Loucy (cell line): ENCODE measurements at regions not wholly inside any gene's neighbourhood (a gene's known extent, or its start where the extent isn't known, plus 50 kb on each side); places are given as distances from the start of the nearest gene placed in this dataset.
"Not testable (repeated sequence)": the region's sequence is repeated elsewhere in the genome, so short reads cannot be mapped to it uniquely, and the experiment has no call there.

ENCODE experiments used
- H2AFZ ChIP-seq: fragments of 200-600 bp; sonication (generic); 2 replicates; pipeline ENCODE4 v1.6.0; 2016; ENCODE audit warnings: antibody characterized with exemption, mild to moderate bottlenecking, low read length, moderate library complexity
- H3F3A ChIP-seq: fragments of 200-600 bp; 2 replicates; pipeline ENCODE4 v1.6.0; 2016; ENCODE audit warnings: antibody characterized with exemption, low read depth, mild to moderate bottlenecking
- H3K27me3 ChIP-seq: fragments of 200-600 bp; sonication (generic); 2 replicates; pipeline ENCODE4 v1.6.1; 2014; ENCODE audit warnings: low read length, mild to moderate bottlenecking; ENCODE audit not compliant: insufficient read depth, poor library complexity, severe bottlenecking
- H3K36me3 ChIP-seq: fragments of 200-600 bp; sonication (generic); 2 replicates; pipeline ENCODE4 v1.6.1; 2016; ENCODE audit warnings: low read length; ENCODE audit not compliant: insufficient read depth
- H3K4me1 ChIP-seq: fragments of 200-600 bp; sonication (generic); 2 replicates; pipeline ENCODE4 v1.5.1; 2014; ENCODE audit warnings: low read length, mild to moderate bottlenecking; ENCODE audit not compliant: insufficient read depth, poor library complexity, severe bottlenecking
- H3K4me2 ChIP-seq: fragments of 200-600 bp; sonication (generic); 2 replicates; pipeline ENCODE4 v1.6.0; 2014; ENCODE audit warnings: antibody characterized with exemption, low read length, low read depth, mild to moderate bottlenecking; ENCODE audit not compliant: poor library complexity, severe bottlenecking
- H3K4me3 ChIP-seq: fragments of 200-600 bp; sonication (generic); 2 replicates; pipeline ENCODE4 v1.5.1; 2014; ENCODE audit warnings: low read length, mild to moderate bottlenecking, mixed read lengths; ENCODE audit not compliant: poor library complexity, severe bottlenecking
- H3K79me2 ChIP-seq: fragments of 200-600 bp; sonication (generic); 2 replicates; pipeline ENCODE4 v1.6.1; 2014; ENCODE audit warnings: low read length; ENCODE audit not compliant: insufficient read depth
- H3K9ac ChIP-seq: fragments of 200-600 bp; sonication (generic); 2 replicates; pipeline ENCODE4 v1.6.0; 2014; ENCODE audit warnings: mild to moderate bottlenecking, low read depth, low read length, moderate library complexity; ENCODE audit not compliant: poor library complexity, severe bottlenecking
- H3K9me2 ChIP-seq: fragments of 200-600 bp; sonication (generic); replicated peaks from 2 replicates; pipeline ENCODE4 v1.6.1; 2016; ENCODE audit warnings: low read depth, low read length, mixed read lengths
- H3K9me3 ChIP-seq: fragments of 200-600 bp; sonication (generic); 2 replicates; pipeline ENCODE4 v1.6.1; 2014; ENCODE audit warnings: mild to moderate bottlenecking, antibody characterized with exemption, low read length, low read depth; ENCODE audit not compliant: insufficient read depth
- H4K20me1 ChIP-seq: fragments of 200-600 bp; sonication (generic); 2 replicates; pipeline ENCODE4 v1.6.0; 2014; ENCODE audit warnings: antibody characterized with exemption, low read length, mild to moderate bottlenecking; ENCODE audit not compliant: insufficient read depth, poor library complexity, severe bottlenecking
- EZH2phosphoT487 ChIP-seq: fragments of 200-600 bp; IDR thresholded peaks from 2 replicates; pipeline ENCODE4 v1.6.1; 2018; ENCODE audit warnings: antibody characterized with exemption, mild to moderate bottlenecking, moderate library complexity, borderline replicate concordance
- TF ChIP-seq, protein P1 (sequence below): fragments of 200-600 bp; sonication (generic); conservative IDR thresholded peaks from 2 replicates; pipeline ENCODE4 v1.5.1; 2014; ENCODE audit warnings: mild to moderate bottlenecking, antibody characterized with exemption, low read length

GRCh38 chr18:55672574-55673361 lies 84.8 kb upstream of the TCF4 start:
- Histone ChIP-seq H3K4me1 (no peaks in the 10 kb centered on the region), H3K79me2 (no peaks in the 10 kb centered on the region), H3K9me2 (no peaks in the 10 kb centered on the region), H3K4me2 (no peak overlapping the region), H3K9ac (no peak overlapping the region), H2AFZ (no peak overlapping the region), H4K20me1 (no peaks in the 10 kb centered on the region), H3K27me3 (no peaks in the 10 kb centered on the region), H3K4me3 (no peak overlapping the region), H3K9me3 (no peaks in the 10 kb centered on the region; the same call in 1 of the 2 replicates), H3F3A (no peaks in the 10 kb centered on the region), H3K36me3 (no peaks in the 10 kb centered on the region)
- TF ChIP-seq, protein P1, sequence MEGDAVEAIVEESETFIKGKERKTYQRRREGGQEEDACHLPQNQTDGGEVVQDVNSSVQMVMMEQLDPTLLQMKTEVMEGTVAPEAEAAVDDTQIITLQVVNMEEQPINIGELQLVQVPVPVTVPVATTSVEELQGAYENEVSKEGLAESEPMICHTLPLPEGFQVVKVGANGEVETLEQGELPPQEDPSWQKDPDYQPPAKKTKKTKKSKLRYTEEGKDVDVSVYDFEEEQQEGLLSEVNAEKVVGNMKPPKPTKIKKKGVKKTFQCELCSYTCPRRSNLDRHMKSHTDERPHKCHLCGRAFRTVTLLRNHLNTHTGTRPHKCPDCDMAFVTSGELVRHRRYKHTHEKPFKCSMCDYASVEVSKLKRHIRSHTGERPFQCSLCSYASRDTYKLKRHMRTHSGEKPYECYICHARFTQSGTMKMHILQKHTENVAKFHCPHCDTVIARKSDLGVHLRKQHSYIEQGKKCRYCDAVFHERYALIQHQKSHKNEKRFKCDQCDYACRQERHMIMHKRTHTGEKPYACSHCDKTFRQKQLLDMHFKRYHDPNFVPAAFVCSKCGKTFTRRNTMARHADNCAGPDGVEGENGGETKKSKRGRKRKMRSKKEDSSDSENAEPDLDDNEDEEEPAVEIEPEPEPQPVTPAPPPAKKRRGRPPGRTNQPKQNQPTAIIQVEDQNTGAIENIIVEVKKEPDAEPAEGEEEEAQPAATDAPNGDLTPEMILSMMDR, result no peak
- TF ChIP-seq EZH2phosphoT487, result no peak

DNA sequence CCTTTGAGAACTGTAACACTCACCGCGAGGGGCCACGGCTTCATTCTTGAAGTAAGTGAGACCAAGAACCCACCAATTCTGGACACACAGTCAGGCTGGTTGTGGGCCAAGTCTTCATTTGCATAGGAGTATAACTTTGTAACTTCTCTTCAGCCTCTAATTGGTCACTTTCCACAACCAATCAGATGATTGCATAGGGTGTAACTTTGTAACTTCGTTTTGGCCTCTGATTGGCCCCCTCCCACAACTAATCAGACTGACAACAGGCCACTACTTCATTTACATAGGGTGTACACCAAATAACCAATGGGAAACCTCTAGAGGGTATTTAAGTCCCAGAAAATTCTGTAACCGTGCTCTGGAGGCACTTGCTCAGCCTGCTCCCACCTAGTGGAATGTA lies 77.5 kb upstream of the TCF4 start:
- Histone ChIP-seq H3K4me3 (no peak overlapping the region), H3K9me2 (no peaks in the 10 kb centered on the region), H3K36me3 (no peaks in the 10 kb centered on the region), H3K9ac (no peak overlapping the region), H4K20me1 (no peaks in the 10 kb centered on the region), H3F3A (no peaks in the 10 kb centered on the region), H3K27me3 (no peaks in the 10 kb centered on the region), H3K9me3 (no peaks in the 10 kb centered on the region), H3K4me2 (no peak overlapping the region), H3K4me1 (no peaks in the 10 kb centered on the region), H3K79me2 (no peaks in the 10 kb centered on the region), H2AFZ (no peak overlapping the region)
- no peak for TF ChIP-seq EZH2phosphoT487
- TF ChIP-seq, protein P1, result no peak

- H2AFZ ChIP-seq, H3K27me3 ChIP-seq, H3K36me3 ChIP-seq, H3K4me3 ChIP-seq, H3K4me2 ChIP-seq, H3K79me2 ChIP-seq, H3K9me2 ChIP-seq, H3F3A ChIP-seq, H4K20me1 ChIP-seq, H3K9ac ChIP-seq, H3K9me3 ChIP-seq, H3K4me1 ChIP-seq: not testable (repeated sequence)
Observed at GRCh38 chr18:55664758-55665400, 76.9 kb upstream of the TCF4 start.
